Left renal pelvis (tissue), 4 donors: ENCODE measurements at regions not wholly inside any gene's neighbourhood (a gene's known extent, or its start where the extent isn't known, plus 50 kb on each side); places are given as distances from the start of the nearest gene placed in this dataset.

Experiments used
- DNase-seq, 4 donors: peaks; one replicate each; pipeline ENCODE4 v3.0.0-alpha.2; 2013; ENCODE audit warnings: low read depth in 4 of 4, low spot score in 3 of 4

DNA sequence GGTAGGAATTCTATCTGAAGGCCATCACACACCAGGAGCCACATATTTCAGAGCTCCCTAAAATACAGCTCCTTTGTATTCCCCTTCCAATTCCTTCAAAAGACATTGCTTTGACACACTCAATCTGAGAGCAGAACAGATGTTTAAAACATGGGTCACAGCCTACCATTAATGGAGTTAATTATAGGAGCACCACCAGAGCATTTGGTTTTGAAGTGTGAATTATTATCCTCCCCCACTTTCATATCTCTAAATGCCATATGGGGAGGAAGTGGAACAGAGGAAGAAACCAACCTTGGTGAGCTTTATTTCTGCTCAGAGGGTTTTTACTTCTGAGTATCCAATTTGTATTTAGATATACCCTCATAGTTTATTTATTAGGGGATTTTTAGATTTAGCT is 50.7 kb upstream of the TNFRSF21 start:
- no peak for DNase-seq

DNA sequence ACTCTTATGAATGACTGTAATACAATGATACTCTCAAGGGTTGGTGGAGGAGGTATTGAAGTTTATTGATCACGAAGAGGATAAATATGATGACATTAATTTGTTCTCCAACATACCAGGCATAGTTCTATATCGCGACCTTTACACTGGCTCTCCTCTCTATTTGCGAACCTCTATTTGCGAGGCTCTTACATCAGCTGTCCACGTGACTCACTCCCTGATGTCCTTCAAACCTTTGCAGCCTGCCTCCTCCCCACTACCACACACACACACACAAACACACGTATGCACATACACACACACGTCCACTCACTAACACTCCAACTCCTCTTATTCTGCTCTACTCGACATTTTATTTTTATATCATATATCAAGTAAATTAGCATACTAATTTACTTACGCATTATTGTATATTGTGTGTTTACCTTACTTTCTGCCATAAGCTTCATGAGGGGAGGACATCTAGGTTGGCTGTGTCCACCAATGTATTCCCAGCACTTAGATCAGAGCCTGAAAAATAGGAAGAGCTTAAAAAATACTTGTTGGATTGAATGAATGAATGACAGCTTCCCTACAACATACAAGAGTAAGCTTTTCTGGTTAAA is 53.3 kb upstream of the TNFRSF21 start:
- DNase-seq: no peak

DNA sequence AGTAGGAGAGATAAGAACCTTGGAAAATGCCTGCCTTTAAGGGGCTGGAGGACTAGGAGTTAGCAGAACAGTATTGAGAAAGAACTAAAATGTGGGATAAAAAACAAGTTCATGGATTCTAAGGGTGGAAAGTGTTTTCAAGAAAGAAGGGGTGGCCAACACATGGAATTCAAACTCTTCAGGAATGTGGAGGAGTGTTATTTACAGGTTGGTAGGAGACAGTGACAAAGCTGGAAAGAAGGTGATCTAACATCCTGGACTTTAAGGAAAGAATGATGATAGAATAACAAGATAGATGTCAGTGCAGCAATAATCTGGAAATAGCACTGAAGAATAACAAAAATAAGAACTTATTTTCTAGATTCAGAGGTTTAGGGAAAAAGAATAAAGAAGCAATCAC is 54.0 kb upstream of the TNFRSF21 start:
- DNase-seq: no peak

DNA sequence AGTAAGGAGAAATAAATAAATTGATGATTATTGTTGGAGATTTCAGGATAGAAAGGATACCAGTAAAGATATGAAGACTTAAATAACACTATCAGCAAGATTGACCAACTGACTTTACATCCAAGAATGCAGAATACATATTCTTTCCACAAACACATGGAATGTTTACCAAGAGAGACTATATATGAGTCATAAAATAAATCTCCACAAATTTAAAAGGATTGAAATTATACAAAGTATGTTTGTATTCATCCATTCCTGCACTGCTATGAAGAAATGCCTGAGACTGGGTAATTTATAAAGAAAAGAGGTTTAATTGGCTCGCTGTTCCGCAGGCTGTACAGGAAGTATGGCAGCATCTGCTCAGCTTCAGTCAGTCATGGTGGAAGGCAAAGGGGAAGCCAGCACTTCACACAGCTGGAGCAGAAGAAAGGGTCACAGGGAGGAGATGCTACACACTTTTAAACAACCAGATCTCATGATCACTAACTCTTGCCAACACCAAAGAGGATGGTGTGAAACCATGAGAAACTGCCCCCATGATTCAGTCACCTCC is 56.7 kb upstream of the TNFRSF21 start:
- no peak for DNase-seq

DNA sequence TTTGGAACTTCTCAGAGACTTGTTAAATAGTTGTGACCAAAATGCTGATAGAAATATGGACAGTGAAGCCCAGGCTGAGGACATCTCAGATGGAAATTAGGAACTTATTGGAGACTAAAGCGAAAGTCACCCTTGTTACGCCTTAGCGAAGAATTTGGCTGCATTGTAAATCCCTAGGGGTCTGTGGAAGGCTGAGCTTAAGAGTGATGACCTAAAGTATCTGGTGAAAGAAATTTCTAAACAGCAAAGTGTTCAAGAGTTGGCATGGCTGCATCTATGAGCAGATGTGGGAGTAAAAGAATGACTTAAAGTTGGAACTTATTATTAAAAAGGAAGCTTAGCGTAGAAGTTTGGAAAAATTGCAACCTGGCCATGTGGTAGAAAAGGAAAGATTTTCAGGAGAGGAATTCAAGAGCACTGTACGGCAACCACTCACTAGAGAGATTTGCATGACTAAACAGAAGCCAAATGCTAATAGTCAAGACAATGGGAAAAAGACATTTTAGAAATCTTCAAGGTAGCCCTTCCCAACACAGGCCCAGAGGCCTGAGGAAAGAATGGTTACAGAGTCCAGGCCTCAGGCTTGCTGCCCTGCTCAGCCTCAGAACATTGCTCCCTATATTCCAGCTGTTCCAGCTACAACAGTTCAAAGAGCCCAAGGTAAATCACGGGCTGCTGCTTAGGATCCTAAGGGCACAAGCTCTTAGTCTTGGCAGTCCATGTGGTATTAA is 61.6 kb upstream of the TNFRSF21 start:
- DNase-seq: no peak

DNA sequence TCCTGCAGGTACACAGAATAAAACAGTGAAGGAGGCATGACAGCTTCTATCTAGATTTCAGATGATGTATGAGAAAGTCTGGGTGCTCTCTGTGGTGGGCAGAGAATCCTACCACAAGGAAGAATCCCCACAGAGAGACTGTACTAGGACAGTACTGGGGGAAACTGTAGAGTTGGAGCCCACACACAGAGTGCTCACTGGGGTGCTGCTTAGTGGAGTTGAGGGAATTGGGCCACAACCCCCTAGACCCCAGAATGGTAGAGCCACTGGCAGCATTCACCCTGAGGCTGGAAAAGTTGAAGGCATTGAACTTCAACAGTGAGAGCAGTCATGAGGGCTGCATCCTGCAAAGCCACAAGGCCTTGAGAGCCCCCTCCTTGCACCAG is 62.2 kb upstream of the TNFRSF21 start:
- DNase-seq: no peak

DNA sequence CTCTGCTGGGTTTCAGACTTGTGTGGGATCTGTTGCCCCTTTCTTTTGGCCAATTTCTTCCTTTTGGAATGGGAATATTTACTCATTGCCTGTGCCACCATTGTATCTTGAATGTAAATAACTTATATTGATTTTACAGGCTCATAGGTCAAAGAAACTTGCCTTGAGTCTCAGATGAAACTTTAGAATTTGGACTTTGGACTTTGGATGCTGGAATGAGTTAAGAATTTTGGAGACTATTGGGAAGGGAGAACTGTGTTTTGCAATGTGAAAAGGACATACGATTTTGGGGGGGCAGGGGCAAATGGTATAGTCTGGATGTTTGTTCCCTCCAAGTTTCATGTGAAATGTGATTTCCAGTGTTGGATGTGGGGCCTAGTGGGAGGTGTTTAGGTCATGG is 62.6 kb upstream of the TNFRSF21 start:
- DNase-seq: no peak

DNA sequence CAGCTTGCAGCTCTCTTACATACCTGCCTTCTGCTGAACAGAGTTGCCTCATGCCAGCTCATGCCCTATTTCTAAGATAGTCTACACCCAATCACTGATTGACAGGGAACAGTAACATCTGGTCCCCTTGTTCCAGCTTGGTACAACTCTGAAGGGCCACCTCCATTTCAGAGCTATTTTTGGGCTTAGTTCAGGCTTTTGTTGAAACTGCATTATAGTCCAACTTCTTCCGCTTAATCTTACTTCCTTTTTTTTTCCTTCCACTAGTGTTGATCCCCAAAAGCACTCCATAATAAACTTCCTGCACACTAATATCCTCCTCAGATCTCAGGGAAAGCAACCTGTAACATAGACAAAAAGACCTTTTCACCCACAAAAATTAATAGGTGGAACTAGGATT is 65.7 kb upstream of the TNFRSF21 start:
- DNase-seq: no peak

DNA sequence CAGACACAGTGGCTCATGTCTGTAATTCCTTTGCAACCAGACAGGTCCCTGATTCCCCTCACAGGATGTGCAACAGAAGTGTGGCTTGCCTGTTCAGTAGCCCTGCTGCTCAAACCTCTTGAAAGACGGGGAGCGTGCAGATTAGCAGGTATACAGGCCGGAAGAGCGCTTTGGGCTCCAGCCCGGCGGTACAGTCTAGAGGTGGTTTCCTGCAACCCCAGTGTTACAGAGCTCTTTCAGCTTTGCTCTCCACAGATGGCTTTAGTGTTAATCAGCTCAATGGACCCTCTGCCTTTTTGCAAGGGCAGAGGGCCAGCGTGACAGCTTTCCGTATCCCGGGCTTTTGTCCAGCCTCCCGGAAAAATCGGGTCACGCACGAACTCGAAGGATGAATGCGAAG is 67.2 kb upstream of the TNFRSF21 start:
- DNase-seq: no peak

DNA sequence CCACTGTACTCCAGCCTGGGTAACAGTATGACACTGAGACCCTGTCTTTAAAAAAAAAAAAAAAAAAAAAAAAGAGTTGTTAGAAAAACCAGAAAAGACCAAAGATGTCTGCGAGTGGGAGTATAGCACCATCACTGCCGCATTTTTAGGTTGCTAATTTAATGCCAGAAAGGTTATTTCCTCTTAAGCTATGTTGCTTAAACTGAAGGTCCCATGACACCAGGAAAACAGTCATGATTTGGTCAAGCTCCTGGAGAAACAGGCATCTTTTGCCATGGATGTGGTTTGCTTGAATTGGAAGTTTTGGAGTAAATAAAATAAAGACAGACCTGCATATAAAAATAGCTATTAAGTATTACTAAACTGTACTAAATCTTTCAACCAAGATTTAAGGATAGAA is 68.3 kb upstream of the TNFRSF21 start:
- no peak for DNase-seq

DNA sequence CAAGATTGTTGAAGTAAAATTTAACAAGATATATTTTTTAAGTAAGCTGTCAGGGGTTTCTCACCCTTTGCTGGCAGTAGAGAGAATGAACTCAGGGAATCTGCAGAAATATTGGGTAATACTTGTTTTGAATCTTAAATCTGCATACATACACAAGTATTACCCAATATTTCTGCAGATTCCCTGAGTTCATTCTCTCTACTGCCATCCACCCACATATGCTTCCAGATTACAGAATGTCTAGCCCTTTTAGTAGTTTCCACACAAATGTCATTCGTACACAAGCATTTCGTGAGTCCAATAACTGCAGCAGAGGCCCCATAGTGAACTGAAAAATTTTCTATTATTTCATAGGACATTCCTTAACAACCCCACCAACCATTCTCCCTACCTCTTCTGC is 69.6 kb upstream of the TNFRSF21 start:
- DNase-seq: no peak

DNA sequence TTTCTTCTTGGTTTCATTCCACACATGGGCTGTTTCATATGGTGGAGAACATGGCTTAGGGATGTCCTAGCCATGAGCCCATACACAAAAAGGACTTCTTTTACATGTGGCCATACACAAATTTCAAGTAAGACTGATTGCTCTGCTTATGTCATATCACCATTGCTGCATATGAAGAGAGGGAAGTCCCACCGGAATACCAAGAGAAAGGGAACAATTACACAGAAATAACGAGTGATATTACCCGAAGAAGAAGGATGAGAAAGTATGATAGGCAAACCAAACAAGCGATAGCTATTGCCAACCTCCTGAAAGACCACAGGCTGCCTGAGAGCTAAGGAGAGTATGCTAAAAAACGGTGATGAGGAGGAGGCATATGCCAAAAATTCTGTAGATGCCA is 70.5 kb upstream of the TNFRSF21 start:
- no peak for DNase-seq

DNA sequence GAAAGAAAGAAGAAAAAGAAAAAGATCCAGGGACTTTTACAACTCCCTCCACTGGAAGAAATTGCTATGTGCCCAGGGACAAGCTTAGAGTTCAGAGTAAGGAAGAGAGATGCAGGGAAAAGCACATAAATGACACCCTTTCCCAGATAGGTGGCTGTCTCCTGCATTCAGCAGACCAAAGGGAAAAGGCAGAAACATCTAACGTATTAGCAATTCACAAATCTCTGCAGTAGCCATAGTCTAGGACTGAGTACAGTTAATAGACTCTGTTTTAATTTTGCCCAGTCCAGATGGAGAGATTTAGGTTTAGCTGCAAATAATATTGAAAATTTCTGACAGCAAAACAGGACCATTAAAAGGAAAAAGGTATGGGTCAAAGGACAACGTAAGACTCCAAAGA is 71.3 kb upstream of the TNFRSF21 start:
- DNase-seq: no peak

DNA sequence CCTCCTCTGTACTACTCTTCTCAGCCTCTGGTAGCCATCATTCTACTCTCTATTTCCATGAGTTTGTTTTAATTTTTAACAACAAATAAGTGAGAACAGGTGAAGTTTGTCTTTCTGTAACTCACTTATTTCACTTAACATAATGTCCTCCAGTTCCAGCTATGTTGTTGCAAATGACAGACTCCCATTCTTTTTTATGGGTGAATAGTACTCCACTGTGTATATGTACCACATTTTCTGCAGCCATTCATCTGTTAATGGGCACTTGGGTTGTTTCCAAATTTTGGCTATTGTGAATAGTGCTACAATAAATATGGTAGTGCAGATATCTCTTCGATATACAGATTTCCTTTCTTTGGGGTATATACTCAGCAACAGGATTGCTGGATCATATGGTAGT is 73.7 kb upstream of the TNFRSF21 start:
- no peak for DNase-seq

DNA sequence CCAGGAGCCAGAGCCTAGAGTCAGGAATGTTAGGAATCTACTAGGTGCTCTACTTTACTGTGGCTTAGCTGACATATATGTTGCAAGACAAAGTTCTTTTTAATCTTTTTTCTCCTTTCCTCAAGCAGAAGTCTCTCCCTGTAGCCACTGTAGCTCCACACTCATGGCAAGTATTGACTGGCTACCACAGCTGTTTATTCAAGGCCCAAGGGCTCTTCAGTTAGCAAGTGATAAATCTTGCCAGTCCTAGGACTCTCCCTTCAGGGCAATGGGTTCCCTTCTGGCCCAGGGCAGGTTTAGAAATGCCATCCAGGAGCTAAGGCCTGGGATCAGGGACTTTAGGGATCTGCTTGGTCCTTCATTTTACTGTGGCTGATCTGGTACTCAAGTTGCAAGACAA is 82.0 kb upstream of the TNFRSF21 start:
- DNase-seq: no peak

DNA sequence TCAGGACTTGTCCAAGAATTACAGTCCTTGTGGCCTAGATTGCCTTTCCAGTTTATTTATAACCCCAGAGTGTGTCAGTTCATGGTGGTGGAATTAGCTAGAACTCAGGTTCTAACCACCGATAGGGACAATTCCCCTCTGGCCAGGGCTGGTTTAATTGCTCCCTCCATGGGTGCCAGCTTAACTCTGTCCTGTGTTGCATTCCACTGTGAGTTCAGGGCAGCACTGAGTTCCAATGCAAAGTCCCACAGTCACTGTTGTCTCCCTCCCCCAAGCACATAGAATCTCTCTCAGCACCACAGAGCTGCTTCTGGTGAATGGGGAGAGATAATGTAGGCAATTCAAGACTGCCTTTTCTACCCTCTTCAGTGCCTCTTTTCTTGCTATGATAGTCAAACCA is 82.5 kb upstream of the TNFRSF21 start:
- DNase-seq: no peak

DNA sequence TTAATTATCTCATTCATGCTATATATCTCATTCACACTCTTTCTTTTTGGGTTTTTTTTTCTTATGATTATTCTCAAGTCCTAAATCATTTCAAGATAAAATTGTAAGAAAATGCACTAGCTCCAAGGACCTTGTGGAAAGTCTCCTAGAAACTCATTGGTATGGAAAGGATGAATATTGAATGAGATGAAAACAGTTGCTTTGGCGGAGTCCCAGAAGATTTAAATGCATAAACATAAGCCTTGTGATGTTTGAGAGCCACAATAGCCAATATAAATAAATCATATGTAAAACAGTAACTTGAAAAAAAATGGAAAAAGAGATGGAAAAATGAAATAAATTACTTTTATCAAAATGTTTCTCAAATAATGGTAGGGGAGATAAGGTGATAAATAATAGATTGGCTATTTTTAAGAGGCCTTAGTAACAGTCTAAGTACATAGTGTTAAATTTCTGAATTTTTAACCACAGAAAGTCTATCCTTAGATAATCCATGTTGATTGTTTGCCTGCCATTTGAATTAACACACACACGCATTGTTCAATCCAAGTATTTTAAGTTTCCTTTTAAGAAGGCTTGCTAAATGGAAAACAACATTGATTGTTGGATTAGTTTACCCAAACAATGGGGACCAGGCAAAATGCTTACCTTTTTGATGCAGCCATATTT is 81.1 kb upstream of the CD2AP start:
- DNase-seq: no peak

DNA sequence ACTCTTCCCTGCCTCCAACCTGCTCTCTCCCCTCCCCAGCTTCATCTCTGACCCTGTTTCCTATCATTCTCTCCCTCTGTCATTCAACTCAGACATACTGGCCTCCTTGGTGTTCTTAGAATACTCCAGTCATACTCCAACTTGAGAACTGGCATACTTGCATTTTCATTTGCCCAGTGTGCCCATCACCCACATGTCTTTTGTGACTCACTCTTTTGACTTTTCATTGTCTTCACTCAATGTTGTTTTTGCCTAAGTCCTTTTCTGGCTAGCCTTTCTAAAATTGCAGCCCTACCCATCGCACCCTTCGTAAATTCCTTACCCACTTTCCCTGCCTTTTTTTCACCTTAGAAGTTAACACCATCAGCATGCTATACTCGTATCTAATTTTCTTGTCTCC is 77.0 kb upstream of the CD2AP start:
- no peak for DNase-seq

DNA sequence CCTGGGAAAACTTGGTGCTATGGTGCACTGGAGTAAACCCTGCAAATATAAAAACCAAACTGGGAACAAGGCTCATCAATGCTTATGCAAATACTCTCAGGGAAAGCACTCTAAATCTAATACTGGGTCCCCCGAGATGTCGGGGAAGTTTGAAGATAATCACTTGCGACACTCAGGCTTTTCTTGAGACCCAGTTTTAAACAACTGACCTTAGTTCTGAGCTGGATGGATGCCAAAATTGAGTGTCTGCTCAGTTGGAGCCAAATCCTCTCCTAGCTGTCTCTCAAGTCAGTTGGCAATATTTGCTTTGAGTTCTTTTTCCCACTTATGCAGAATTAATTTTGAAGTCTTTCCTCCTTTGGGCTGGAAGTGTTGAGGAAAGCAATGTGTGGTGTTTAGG is 75.5 kb upstream of the CD2AP start:
- no peak for DNase-seq

DNA sequence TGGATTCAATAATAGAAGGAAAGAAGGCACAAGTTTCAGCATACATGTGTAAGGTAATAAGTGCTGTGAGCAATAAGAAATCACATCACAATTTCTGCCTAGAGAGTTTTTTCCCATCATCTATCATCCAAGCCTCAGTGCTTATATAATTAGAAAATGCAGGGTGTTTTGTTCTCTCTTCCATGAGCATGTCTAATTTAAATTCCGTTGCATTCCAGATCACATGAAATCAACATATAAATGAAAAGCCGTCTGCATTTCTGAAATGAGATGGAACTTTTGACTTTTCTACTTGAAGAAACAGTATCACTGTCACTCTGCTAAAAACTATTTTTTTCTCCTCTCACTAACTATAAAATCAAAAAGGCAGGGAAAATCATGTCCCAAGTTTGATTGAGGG is 74.5 kb upstream of the CD2AP start:
- DNase-seq: no peak

DNA sequence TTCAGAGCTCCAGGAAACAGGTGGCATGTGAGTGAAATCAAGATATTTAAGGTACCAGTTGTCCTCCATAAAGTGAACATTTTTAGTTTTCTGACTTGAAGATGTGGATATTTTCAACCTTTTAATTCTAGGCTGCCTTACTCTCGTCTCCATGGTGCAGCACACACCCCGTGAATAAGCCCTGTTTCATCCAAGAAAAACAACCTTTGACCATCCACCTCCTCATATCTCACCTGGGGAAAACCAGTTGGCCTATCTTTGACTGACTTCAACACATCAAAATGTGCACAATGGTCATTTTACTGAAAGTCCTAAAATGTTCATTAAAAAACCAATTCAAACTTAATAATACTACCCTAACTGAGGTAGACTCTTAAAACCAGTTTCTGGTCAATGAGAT is 73.8 kb upstream of the CD2AP start:
- DNase-seq: no peak

DNA sequence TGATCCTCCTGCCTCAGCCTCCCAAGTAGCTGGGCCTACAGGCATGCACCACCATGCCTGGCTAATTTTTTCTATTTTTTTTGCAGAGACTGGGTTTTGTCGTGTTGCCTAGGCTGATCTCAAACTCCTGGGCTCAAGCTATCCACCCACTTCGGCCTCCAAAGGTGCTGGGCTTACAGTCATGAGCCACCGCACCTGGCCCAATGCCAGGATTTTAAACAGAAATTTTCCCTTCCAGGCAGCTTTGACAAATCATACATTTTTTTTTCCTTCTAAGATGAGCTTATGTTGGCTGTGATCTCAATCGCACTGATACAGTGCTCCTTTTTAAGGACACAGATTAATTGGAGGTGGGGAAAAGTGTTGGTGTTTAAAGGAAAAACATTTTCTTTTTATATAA is 73.2 kb upstream of the CD2AP start:
- no peak for DNase-seq
